HG03095 (cell line): ENCODE measurements at regions not wholly inside any gene's neighbourhood (a gene's known extent, or its start where the extent isn't known, plus 50 kb on each side); places are given as distances from the start of the nearest gene placed in this dataset.
"Not testable (repeated sequence)": the region's sequence is repeated elsewhere in the genome, so short reads cannot be mapped to it uniquely, and the experiment has no call there.

Experiments used
- ATAC-seq: cut with Tn5 transposase; IDR thresholded peaks from one replicate; pipeline ENCODE4 v1.9.1; 2021; ENCODE audit warnings: moderate library complexity; ENCODE audit not compliant: unreplicated experiment

DNA sequence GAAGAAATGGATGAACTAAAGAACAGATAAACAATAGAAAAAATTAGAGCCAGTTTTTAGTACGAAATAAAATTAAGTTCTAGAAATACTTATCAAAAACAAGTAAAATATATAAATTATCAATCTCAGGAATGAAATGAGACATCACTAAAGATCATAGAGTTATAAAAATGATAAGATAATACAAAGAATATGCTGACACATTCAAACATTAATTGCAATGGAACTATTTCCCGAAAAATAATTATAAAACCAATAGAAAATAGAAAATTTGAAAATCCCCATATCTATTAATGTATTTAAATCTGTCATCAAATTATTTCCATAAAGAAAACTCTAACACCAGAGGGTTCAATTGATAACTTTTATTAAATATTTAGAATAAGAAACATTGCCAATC is 458.1 kb upstream of the MBL2 start:
- no peak for ATAC-seq

DNA sequence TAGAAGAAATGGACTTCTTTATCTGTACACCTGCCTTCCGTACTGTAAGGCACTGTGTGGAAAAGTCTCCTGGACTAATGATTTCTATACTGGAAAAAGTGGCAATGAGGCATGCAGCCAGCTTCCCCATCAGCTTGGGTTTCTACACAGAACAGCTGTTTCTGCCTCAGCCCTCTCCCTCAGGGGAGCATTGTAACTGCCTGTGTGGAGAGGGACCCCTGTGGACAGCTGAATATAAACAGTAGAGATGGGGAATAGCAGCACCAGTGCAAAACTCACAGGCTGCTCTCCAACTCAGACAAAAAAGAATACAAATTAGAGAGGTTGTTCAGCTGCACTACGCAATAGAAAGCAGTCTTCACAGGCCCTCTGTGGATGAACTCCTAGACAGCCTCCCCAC is 451.3 kb upstream of the MBL2 start:
- no peak for ATAC-seq

DNA sequence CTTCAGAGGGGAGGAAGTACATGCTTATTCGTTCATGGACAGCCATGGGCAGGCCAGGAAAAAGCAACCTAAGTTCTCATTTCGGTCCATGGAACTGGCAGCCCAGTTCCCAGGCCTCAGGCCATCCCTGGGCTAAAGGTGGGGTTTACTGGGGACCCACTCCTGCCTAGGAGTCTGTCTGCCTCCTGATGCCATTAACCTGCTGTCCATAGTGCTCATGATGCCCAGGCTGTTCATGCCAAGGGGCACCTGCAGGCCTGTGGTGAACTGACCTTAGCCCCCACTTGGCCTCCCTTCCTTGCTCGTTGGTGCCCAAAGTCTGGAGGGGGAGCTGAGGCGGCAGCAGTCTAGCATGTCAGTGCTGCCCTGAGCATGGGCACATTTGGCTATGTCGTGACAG is 450.2 kb upstream of the MBL2 start:
- ATAC-seq, result no peak

DNA sequence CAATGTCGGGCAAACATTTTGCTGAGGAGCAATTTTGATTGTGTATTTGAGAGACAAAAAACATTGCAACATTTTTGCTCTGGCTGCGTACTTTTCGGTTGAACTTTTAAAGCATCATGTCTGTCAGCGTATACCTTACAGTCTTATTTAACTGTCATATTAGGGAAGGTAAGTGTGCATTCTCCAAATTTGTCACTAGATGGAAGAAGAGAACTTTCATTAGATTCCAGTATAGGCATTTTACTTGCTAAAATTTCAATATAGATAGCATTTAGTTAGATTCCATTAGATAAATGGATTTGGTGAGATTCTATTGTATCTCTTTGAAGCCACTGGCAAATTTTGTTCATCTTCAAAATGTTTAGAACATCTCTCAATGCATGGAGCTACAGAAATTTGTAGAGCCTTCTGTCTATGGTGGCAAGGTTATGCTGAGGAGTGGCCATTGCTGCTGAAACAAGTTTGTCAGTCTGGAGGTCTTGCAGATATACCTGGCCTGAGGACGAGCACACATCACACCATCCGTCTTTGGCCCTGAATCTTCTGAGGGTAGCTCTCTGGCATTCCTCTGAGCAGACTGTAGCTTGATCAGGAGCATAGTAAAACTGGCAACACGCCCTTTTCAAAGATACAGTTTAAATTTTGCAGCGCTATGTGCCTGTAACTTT is 437.5 kb upstream of the MBL2 start:
- no peak for ATAC-seq

DNA sequence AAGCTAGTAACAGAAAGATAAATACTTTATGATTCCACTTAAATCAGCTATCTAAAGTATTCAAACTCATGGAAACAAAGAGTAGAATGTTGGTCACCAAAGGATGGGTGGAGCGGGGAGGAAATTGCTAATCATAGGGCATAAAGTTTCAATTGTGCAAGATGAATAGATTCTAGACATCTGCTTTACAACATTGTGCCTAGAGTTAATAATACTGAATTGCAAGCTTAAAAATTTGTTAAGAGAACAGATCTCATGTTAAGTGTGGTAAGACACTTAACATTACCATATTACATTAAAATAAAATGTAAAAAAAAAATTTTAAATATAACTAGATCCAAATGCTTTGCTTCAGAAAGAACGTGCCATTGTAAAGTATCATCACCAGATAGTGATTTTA is 411.1 kb upstream of the MBL2 start:
- ATAC-seq, result no peak

DNA sequence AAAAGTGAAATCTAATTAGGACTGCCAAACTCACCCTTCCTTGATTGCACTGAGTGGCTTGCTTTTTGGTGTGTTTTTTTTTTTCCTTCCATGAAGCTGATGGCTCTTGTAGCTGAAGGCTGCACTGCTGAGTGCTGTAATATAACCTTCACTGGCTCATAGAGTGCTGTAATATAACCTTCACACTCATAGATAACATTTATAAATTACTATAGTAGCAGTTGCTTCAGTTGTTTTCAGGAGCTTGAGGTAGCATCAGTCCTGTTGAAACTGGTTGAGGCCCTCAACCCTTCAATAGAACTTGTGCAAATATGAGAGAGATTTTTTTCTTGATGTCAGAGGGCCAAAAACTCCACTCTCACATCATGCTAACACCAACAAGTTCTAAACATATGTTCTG is 404.9 kb upstream of the MBL2 start:
- no peak for ATAC-seq

DNA sequence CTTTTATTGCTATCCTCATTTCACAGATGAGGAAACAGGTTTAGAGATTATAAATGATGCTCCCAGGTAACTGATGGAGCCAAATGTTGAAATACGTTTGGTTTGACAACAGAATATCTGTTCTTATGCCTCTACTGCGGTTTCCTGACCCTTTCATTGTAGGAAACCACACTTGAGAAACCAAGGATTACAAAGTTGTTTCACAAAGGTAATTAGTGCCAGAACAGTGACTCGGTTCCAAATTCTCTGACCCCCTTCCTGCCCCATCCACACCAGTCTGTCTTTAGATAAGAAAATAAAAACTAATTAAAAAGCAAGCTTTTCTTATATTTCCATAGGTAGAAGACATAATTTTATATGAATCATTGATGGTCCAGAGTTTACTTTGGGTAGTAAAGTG is 393.7 kb upstream of the MBL2 start:
- ATAC-seq, result no peak

DNA sequence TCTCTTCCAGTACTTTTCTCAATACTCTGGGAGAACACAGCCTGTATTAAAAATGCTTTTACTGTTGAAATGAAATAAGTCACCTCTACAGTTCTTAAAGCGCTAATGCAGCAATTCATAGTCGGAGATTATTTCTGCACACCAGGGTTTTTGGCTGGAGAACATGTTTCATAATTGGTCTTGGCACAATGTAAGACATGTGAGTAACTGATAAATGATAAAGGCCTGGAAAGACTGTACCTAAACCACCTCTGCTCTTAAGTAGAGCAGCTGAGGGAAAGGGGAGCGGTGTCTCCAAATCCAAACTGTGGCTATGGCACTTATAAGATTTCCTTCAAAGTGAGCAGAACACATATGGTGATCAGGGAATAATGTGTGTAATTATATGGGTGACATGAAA is 390.3 kb upstream of the MBL2 start:
- no peak for ATAC-seq

DNA sequence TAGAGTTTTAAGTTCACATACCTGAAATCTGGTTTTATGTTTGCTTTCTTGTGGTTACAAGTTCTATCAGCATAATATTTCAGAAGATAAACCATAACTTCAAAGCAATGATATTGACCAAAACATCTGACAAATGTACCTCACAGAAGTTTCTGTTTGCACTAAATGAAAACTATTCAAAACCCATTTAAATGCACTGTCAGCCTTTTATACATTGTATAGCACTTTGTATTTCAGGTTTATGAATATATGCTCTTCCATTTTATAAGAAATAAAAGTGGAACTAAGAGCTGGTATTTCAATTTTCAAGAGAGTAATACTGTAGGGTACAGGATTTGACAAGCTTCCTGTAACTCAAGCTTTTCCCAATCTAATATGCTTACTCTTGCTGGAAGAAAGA is 388.6 kb upstream of the MBL2 start:
- no peak for ATAC-seq

DNA sequence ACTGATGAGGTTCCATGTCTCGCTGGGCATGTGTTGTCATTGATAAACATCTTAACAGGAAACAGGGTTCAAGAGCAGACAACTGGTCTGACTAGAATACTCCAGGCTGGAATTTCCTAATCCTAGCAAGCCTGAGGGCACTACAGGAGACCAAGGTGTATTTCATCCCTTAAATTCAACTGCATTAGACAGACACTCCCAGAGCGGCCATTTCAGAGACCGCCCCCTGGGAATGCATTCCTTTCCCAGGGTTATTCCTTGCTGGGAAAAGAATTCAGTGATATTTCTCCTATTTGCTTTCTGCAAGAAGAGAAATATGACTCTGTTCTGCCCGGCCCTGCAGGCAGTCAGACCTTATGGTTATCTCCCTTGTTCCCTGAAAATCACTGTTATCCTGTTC is 383.1 kb upstream of the MBL2 start:
- not testable (repeated sequence) for ATAC-seq

DNA sequence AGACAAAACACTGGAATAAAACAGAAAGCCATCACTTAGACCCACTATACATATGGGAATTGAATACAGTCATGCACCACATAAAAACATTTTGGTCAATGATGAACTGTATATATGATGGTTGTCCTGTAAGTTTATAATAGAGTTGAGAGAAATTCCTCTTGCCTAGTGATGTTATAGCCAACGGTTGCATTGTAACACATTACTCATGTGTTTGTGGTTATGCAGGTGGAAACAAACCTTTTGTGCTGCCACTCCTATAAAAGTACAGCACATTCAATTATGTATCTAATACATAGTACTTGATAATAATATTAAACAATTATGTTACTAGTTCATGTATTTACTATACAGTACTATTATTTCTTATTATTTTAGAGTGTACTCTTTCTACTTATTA is 381.2 kb upstream of the MBL2 start:
- no peak for ATAC-seq

DNA sequence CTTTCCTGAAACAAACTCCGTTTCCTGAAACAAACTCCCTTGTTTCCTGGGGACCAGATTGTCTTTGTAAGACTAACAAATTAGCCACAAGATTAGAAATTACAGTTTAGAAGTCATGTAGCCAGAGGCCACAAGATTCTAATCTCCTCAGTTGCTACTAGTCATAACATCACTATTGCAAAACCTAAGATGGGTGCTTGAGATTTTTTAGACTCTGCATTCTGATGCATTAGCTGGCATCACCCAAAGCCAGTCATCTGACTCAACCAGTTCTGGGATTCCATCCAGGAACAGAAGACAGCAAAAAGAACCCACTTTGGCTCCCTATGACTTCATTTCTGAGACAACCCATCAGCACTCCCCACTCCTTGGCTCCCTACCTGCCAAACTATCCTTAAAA is 367.9 kb upstream of the MBL2 start:
- no peak for ATAC-seq

DNA sequence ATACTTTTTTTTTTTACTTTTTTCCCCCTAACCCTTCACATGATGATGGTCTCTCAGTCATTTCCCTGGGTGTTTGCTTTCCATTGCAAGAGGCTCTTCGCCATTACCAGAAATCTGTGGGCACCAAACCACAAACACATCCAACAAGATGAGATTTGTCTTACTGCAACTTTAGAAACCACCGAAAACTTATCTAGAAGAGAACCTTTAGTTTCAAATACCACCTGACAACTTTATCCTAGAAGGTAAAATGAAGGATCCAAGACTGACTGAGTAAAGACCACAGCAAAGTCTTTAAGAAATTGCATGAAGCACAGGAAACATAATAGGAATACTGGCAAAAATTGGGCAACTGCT is 363.3 kb upstream of the MBL2 start:
- no peak for ATAC-seq

DNA sequence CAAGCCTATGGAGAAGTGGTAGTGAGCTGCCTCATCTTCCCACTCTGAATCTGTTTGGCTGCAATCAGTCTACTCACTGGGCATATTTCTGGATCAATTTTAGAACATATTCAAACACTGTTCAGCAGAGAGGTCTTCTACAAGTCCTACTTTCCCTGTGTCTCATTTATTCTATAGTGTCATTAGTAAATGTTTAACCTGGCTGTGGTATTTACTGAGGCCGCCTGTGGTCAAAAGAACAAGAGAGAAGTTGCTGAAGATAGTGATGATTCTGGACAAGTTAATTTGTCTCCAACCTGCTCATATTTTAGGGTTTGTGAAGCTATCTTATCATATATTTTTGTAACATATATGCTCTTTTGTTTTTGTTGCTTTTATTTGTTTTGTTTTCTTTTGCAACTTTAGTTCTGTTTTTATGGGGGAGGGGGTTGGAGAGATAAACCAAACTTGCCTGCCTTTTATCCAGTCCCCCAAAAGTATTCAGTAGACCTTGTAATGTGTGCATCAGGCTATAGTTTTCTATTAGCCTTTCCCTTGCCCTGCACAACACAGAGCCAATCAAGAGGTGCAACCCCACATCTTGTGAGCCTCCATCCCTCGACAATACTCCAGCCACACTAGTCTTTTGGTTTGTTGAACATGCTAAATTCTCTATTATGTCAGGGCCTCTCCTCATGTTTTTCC is 362.8 kb upstream of the MBL2 start:
- no peak for ATAC-seq

DNA sequence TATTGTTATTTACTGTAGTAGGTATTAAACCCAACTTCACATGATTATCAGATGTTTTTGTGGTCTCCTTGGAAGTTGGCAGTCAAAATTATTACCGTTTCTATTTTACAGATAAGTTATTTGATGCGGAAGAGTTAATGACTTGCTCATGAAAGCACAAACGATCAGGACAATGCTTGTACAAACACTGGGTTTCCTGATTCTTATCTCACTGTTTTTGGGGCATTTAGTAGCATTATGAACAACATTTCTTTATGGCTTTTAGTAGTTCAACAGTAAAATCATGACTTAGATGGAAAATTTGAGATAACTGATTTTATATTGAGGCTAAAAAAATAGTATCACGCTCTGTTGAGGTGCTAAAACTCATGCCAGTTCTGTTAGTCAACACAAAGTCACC is 361.5 kb upstream of the MBL2 start:
- no peak for ATAC-seq

DNA sequence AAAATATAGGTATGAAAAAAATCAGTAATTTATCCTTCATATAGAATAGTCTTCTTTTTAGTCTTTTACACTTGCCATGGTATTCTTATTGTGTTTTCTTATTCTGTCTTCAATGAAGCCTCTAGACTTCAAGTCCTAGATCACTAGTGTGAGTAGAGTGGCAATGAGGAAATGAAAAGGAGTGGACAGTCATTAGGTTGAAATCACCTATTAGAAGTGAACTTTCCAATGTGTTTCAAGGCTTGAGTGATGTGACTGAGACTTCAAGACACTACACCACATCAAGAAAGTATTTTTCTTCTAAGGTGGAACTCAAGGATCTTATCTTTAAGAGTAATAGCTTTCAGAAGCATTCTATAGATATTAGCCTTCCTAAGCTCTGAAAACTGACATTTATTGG is 357.8 kb upstream of the MBL2 start:
- no peak for ATAC-seq

DNA sequence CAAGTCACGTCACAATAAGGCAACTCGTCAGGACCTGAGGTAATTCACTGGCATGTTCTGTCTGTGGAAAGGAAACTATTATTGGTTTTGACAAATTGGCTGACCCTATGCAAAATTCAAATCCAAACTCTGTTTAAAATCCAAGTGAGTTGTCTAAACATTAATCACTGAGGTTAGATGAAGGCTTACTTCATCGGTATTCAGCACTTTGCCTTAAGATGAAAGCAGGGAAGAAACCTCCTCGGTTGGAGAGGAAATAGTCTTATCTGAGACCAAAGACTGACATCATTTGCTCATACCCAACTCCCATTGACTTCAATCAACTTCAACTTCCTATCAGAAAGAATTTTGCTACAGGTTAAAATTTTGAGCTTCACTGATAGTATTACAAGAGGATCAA is 355.1 kb upstream of the MBL2 start:
- ATAC-seq, result no peak

DNA sequence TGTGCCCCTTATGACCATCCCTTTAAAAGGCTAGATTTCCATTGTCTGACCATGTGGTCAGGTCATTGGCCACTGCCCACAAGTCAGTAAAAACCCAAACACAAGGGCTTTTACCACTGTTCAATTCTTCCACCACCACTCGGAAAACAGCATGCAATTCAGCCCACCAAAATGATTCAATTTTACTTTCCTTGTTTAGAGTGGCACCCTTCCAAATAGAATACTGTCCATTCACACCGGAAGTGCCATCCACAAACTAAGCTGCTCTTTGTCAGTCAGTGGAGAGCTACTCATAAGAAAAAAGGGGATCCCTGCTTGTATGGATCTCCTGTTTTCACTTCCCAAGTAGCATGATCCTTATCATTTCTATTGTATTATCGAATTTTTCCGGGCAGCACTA is 350.7 kb upstream of the MBL2 start:
- no peak for ATAC-seq

DNA sequence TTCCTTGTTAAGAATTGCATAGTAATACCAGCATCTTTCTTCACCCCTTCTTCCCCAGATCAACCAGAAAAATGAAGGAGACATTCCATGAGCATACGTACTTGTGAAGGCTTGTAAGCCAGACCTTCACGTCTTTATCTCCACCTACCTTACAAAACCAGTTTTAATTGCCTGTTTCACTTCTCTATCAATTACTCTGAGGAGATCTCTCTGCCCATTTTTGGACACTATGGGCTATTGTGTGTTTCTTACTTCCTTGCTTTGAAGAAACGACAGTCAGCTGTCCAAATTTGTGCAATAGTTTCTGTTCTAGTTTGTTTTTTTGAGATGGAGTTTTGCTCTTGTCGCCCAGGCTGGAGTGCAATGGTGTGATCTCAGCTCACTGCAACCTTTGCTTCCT is 349.7 kb upstream of the MBL2 start:
- ATAC-seq, result no peak

DNA sequence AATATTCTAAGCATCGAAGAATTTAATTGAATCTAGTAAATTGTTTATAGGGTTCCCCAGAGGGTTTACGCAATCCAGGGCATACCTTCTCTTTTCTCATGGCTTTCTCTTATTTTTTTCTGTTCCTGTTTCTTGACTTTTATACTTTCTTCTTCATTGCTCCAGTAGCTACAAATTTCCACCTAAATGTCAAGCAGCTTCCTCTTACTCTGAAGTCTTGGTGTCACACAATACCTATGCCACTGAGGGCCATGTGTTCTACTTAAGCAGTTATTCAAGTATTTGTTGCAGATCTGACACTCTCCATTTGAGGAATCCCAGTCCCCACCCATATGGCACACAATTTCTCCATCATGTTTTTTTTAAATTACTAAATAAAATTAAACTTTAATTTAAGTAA is 343.1 kb upstream of the MBL2 start:
- no peak for ATAC-seq

DNA sequence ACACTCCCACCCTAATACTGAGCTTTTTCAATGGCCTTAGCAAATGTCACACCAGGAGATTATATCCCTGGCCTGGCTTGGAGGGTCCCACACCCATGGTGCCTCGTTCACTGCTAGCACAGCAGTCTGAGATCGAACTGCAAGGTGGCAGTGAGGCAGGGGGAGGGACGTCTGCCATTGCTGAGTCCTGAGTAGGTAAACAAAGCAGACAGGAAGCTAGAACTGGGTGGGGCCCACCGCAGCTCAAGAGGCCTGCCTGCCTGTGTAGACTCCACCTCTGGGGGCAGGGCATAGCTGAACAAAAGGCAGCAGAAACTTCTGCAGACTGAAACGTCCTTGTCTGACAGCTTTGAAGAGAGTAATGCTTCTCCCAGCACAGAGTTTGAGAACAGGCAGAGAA is 338.9 kb upstream of the MBL2 start:
- ATAC-seq, result no peak

DNA sequence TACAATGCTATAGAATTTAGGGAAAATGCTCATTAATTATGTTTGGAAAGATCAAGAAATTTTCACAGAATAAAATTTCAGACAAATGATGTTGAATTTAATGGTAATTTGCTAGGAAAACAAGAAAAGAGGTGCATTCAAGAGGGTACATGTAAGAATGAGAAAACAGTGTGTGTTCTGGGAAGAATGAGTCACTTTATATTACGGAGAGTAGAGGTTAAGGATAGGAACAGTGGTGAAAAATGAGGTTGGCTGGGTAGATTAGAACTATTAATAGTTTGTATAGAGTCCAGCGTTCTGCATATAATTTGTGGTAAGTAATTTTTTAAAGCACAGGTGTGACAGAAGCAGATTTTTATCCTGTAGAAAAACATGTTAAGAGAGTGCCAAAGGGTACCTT is 336.7 kb upstream of the MBL2 start:
- no peak for ATAC-seq

DNA sequence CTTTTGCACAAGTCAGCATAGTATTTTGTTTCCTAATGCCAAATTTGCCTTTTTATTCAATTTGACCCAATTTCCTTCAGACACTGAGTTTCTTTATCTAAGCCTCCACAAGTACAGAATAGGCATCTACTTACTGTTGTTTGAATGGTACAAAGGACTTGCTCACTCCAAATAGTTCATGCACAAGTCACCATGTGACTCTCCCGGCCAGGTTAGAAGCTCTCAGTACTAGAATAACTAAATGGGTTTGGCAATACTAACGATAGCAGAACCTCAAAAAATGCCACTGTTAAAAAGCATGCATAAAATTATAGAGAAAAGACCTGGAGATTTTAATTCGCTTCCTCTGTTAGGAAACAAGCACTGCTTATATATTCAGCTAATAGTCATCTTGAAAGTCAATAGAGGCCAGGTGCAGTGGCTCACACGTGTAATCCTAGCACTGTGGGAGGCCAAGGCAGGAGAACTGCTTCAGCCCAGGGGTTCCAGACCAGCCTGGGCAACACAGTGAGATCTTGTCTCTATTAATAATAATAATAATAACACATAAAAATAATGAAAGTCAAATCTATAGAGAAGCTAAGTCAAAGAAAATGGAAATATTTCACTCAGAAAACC is 335.8 kb upstream of the MBL2 start:
- ATAC-seq, result no peak
